Iris pigment epithelial cell (primary cell): ENCODE measurements at regions not wholly inside any gene's neighbourhood (a gene's known extent, or its start where the extent isn't known, plus 50 kb on each side); places are given as distances from the start of the nearest gene placed in this dataset.

Source experiments
- DNase-seq: peaks from one replicate; pipeline ENCODE4 v3.0.0-alpha.2; 2011; ENCODE audit warnings: low read depth

DNA sequence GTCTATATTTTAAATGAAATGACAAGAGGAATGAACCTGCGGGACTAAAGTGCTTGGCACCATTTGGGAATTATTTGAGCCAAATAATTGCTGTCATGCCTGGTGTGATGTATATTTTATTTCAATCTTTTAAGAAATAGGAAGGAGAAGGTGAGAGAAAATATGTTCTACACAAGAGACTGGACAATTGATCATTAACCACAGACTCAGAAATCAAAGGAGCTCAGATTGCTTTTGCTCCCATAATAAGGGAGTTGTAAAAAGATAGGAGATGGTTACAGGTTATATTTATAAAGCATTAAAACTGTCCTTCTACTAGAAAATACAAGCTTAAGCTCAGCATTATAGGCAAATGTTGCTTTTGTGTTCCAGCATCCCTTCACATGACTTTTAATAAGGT lies 515.2 kb upstream of the SULF2 start:
- no peak for DNase-seq

DNA sequence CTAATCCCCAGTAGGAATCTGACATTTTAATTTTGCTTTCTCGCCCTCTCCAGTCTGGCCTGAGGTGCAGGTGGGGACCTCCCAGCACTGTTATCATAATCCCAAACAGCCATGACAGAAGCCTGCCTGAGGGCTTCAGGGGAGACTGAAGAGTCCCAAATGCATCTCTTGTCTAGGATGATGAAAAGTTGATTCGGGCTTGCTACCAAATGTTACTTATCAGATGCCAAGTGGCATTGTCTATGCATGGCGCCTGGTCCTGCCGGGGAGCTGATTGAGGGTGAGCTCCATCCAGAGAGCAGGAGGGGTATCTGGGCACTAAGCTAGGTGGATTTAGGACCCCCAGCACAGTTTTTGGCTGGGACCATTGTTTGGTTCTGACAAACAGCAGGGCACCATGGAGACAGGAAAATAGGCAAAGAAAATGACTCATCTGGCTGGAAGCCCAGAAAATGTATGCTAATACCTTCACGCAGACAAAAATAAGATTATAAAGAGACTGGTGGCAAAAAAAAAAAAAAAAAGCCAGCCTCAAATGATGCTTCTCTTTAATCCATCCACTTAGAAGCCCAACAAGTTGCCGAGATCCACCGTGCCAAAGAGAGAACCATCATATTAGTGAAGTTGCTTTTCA lies 513.7 kb upstream of the SULF2 start:
- peak; percentile 92 for DNase-seq

DNA sequence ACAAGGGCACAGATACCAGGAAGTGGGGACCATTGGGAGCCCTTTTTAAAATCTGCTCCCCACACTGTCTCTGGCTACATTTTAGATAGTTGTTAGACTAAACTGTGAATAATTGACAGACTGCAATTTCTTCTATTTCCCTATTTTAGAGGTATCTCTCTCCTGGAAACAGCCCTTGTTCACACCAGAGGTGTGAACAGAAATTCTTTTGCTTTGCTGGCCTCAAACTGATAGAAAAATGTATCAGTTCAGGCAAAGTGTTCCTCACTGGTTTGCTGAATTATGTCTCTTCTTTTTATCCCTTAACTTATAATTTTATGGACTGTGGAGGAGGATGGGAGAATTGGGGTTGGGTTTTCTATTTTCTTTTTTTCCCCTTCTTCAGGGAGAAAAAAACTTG lies 513.2 kb upstream of the SULF2 start:
- no peak for DNase-seq

DNA sequence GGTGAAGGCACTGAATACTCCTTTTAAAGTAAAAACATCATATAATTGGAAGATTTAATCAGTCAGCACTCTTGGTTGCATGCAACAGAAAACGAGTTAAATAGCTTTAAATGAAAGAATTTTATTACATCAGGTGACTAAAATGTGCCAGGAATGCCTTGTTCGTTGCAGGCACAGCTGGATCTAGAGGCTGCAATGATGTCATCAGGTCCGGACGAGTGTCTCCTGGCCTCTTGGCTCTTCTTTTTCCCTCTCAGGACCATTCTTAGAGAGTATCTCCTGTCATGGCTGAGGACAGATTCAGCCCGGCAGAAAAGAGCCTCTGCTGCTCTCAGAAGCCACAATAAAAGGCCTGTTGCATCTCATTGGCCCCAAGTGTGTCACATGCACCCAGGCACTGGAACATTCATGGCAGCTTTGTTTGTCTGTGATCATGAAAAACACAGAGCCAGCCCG lies 510.7 kb upstream of the SULF2 start:
- DNase-seq: peak; percentile 73

DNA sequence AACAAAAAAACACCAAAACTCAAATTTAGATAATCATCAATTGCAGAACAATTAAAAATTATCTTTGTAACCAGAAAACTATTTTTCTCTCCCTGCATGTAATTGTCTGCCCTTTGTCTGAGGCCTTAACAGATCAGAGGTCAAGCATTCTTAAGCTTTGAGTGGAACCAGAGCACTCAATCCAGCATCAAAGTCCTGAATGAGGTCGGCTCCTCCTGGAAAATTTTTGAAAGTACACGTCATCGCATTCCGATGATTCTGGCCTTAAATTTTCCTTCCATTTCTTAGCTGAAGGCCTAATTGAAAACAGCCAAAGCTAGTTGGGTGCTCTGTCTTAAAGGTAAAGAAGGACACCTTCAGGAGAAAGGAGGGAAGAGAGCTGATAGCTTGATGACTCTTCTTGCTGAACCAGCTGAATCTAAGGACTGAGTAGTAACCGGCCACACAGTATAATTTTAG lies 510.2 kb upstream of the SULF2 start:
- peak; percentile 96 for DNase-seq

DNA sequence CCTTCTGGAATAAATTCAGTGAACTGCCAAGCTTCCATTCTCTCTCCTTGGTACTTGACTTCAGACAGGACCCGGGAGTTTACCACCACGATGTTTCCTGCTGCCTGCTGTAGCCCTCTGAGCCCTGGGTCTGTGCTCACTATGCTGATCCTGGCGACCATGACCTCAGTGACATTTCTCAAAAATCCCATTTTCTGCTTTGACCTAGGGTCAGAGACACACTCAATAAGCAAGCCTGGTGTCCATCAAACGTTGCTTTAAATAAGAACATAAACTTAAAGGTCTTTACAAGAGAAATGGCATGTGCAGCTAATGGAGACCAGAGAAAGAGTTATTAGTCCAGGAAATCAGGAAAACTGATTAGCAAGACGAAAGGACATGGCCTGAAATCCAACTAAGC lies 509.7 kb upstream of the SULF2 start:
- no peak for DNase-seq

DNA sequence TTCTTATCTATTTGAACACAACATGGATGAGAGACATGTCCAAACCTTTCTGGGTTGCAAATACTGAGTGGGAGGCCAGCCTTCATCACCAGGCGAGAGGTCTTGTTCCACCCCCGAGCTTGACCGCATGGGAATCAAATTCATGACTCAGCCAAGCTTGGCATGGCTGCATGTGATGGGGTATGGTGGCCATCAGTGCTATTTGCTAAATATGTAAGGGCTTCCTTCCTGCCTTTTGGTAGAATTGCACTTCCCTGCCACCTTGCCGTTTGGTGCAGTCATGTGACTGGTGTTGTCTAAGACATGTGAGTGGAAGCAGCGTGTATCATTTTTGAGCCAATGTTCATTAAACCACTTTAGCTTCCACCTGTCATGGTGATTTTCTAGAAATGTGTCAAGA lies 508.9 kb upstream of the SULF2 start:
- peak; percentile 74 for DNase-seq

DNA sequence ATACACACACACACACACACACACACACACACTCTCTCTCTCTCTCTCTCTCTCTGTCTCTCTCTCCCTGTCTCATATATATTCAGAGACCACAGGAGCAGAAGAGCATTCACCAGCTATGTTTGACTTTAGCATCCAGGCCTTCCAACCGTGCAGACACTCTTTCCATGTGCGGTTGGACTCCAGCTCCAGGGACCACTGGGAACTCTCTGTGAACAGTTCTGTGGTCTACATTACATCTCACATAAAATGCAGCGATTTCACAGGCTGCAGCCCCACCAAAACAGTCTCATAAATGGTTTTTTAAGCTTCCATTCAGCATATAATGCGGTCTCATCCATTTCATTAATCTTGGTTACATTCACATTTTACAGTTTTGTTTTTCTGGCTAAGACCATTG lies 508.4 kb upstream of the SULF2 start:
- DNase-seq: no peak

DNA sequence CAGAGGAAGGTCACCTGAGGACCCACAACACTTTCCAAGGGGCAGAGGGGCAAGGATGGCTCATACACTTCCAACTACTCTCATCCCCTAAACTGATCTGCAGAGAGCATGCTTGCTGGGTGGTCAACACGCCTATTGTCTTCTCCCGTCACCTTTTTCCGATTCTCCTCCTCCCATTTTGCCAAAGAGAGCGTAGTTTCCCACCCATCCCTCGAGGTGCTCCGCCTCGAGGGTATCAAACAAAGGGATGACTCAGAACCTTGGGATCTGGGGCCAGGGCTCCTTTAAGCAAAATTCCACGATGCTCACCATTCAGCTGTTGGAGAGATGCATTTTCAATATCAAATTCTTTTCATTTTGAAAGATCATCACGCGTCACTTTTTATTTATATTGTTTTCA lies 507.5 kb upstream of the SULF2 start:
- DNase-seq: no peak

DNA sequence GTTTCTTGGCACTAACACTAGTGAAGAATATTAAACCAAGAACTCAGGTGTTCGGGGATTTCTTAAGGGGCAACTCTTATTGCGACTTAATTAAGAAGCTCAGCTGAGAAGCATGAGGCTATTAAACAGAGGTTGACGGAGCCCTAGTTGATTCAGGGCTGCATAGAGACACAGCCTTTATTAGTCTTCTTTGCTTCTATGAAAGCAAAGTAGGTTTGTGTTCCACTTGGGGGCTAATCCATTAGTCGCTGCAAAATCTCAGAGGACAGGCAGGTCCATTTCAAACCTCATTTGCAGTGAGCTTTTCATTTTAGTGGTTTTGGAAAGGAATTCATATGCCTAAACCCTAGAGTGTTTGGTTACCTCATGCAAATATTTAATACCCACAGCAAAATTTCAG lies 506.6 kb upstream of the SULF2 start:
- DNase-seq: no peak

DNA sequence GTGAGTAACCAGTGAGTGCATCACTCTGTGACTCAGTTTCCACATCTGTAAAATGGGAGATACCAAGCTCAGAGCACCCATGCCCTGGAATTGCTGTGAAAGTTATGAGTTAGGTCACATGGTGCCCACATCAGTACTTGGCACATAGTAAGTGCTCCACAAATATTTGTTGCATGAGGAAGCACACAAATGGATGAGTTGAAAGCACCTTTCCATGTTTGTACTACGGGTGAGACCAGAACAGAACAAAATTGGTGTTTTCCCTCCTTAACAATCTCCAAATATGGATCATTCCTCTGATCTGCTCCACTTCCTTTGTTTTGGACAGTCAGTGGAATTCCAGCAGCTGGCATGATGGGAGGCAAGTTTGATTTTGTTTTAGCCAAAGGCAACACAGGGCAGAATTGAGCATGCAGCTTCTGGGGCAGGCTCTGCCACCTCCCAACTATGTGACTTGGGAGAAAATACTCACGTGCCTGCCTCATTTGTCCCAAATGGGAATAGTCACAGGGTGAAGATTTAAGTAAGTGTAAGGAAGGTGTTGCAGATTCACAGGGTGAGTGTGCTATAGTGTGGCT lies 503.7 kb upstream of the SULF2 start:
- no peak for DNase-seq

DNA sequence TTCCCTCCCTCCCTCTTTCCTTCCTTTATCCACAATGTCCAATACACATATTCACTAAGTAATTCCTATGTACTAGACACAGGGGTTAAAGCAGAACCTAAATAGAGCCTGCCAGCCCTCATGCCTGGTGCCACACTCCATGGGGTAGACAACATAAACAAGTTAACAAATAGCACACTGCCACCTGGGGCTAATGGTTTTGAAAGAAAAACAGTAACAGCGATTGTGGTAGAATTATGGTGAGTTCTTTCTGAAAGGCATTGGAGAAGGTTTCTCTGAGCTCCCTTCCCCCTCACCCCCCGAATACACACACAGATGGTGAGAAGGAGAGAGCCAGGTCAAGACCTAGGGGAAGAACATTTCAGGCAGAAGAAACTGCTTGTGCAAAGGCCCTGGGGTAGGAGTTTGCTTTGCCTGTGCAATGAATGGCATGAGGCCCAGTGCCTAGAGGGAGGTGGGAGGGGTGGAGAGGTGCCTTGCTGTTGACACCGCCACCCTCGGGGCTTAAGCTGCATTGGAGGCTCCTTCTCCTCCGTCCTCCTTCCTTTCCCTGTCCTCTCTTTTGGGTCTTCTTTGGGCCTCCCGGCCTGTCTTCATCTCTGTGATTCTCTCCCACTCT lies 502.4 kb upstream of the SULF2 start:
- no peak for DNase-seq

DNA sequence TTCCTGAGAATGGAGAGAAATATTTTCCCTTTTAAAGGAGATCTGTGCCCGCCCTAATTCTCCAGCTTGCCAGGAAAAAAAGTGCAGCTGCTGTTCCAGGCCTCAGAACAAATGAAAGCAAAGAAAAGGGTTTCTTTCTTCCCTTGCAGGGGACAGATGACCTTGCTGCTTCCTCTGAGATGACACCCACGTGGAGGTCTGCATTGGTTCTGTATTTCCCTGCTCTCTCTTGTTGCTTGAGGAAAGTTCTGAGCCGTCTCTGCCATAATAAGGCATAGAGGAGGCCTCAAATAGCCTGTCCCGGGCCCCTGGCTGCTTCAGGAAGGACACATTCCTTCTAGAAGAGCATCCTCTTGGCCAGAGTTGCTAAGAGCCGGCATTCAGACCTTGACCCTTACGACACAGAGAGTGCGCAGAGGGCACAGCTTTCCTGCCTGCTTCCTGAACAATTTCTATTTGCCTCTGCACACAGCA lies 501.8 kb upstream of the SULF2 start:
- DNase-seq: no peak

DNA sequence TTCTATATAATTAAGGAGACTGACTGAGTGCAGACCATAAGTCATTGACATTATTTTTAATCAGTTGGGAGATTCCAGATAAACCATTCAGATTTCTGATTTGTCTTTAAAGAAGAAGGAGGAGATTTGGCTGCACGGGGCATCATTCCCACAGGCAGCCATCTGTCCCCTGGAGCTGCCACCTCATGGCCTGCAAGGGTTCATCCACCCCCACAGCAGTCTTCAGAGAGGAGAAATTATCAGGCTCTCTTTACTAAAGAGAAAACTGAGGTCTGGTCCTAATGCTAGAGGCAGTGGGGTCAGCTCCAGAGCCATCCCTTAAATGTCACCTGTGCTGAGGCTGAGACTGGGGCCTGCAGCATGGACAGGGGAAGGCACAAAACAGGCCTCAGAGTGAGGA lies 501.3 kb upstream of the SULF2 start:
- no peak for DNase-seq

DNA sequence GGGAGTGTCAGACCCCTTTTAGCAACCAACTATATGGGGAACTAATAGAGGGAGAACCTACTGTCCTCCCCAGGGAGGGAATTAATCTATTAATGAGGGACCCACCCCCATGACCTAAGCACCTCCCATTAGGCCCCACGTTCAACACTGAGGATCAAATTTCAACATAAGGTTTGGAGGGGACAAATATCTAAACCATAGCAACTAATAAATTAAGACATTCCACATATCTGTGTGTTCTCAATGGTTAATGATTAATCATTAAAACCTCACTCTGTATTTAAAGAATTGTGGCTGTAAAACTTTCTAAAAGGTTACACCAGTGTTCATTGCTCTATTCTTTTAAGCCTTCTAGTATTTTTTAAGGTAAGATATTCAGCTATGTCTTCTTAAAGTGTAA lies 500.4 kb upstream of the SULF2 start:
- DNase-seq: no peak

DNA sequence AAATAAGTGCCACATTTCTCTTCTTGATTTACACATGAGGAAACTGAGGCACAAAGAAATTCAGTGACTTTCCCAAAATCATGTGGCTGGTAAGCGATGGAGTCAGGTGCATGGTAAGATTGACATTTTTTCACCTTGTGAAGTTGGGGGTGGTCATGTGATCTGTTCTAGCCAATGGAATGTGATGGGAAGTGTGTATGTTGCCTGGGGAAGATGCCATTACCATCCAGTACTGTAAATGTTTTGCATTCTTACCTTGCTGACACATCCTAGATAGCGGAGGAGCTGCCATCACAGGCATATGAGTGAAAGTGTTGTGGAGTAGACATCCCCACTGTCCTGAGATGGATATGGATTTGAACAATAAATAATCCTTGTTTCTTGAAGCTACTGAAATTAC lies 499.6 kb upstream of the SULF2 start:
- peak; percentile 74 for DNase-seq

DNA sequence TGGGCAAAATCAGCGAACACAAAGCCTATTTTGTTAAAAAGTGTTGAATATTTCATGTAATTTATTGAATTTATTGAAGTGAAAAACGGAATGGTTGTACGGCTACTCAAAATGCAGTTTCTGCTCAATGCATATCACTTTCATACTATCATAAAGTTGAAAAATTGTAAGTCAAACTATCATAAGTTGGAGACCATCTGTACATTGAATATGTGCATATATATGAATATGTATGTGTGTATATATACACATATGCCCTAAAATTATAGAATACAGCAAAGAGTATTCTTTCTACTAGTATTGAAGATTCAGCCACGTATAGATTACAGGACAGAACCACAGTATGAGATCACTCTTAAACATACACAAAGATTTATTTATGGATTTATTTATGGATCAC lies 499.0 kb upstream of the SULF2 start:
- DNase-seq: no peak

DNA sequence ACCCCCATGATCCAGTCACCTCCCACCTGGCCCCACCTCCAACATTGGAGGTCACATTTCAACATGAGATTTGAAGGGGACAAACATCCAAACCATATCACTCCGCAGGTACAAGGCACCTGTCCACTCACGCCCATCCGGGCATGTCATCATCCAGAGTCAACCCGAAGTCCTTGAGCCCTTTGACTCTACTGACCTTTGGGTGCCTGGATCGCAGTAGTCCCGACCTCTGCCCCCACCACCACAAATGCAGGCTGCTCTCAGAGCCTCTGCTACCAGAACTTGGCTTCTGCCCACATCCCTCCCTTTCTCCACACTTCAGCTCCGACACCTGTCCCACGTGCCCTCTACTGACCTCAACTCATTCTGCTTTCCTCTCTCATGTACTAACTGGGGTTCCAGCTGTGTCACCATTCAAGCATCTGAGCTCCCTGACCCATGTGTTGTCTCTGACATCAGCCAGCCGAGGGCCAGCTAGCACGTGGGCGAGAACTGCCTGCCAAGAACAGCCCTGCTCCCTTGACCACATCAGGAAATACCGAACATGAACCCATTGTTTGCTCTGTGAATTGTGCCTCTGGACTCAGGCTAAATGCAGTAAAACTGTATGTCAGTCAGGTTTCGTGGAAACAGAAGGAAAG lies 498.3 kb upstream of the SULF2 start:
- DNase-seq: peak; percentile 99

DNA sequence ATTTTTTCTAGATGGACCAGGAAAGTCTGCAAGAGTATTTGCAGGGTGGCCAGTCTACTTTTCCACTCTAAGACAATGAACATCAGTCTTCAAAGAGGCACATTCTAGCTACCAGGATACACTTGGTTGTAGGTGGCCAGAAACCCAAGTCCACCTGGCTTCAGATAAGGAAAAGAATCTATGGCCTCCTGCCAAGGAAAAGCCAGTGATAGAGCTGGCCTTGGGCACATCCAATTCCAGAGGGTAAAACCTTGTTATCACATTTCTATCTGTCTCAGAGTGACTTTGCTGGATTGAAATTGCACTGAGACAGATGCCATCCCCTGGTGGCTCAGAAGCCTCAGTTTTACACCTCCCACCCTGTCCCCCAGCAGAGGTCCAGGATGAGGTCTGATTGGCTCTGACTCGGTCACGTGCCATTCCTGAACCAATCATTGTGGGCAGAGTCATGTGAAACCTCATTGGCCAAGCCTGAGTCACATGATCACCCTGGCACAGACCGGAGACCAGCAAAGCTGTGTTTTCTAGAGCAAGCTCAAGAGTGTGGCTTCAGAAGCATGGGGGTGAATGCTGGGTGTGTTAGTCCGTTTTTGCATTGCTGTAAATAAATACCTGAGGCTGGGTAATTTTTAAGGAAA lies 497.4 kb upstream of the SULF2 start:
- DNase-seq: no peak

DNA sequence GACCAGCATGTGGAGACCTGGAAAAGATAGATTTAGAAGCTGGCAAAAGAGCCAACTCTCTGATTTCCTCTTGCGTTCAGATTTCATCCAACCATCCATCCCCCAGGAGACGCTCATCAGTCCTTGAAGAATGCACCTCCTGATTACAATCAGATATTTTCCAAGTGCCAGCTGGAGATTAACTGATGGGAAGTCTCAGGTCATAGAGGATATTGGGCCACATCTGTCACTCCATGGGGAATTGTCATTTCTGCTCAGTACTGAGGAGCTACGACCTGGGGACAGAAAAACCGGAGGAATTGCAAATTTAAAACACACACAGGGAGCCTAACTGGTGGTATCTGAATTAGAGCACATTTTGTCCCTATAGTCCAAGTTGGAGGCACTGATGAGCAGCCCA lies 496.2 kb upstream of the SULF2 start:
- DNase-seq: no peak

DNA sequence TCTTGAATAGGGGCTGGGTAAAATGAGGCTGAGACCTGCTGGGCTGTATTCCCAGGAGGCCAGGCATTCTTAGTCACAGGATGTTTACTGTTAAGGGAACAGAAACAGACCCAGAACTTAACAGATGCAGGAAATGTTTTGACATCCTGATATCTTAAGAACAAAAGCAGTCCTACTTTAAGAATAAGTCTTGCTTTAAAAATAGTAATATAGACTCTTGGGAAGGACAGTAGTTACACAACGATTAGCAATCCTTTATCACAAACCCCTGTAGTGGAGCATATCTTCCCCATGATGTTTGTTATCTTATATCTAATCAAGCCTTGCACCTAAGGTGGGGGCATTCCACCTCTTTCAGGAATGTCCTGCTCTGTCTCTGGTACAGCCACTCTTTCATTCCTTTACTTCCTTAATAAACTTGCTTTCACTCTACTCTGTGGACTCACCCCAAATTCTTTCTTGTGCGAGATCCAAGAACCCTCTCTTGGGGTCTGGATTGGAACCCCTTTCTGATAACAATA lies 493.7 kb upstream of the SULF2 start:
- DNase-seq: peak; percentile 88

DNA sequence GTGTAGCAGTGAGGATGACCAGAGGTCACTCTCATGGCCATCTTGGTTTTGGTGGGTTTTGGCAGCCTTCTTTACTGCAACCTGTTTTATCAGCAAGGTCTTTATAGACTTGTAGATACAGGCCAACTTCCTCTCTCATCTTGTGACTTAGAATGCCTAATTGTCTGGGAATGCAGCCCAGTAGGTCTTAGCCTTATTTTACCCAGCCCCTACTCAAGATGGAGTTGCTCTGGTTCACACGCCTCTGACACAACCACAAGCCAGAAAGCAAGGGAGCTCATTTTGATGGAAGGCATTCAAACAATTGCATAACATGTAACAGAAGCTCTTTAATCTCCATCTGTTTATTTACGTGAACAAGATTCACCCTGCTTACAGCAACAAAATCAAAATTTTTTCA lies 492.0 kb upstream of the SULF2 start:
- peak; percentile 92 for DNase-seq

DNA sequence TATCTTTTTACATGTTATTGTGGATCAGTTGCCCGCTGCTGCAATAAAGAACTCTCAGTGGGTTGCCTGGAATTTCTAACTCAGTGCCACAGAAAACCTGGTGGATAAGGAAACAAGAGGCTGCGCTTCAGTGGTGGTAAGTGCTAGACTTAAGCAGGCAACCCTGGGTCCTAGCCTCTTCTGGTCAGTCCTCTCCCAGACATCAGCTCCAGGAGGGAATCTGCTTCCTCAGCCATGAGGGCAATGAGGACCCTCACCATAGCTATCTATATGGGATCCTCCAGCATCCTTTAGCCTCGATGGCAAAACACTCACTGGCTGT lies 490.7 kb upstream of the SULF2 start:
- DNase-seq: no peak
